ENCODE measurements at regions not wholly inside any gene's neighbourhood (a gene's known extent, or its start where the extent isn't known, plus 50 kb on each side); places are given as distances from the start of the nearest gene placed in this dataset. TPM values are rescaled to one million over a fixed set of nuclear protein-coding genes. Genes with fewer than 3 reads are reported as not detected.

DNA sequence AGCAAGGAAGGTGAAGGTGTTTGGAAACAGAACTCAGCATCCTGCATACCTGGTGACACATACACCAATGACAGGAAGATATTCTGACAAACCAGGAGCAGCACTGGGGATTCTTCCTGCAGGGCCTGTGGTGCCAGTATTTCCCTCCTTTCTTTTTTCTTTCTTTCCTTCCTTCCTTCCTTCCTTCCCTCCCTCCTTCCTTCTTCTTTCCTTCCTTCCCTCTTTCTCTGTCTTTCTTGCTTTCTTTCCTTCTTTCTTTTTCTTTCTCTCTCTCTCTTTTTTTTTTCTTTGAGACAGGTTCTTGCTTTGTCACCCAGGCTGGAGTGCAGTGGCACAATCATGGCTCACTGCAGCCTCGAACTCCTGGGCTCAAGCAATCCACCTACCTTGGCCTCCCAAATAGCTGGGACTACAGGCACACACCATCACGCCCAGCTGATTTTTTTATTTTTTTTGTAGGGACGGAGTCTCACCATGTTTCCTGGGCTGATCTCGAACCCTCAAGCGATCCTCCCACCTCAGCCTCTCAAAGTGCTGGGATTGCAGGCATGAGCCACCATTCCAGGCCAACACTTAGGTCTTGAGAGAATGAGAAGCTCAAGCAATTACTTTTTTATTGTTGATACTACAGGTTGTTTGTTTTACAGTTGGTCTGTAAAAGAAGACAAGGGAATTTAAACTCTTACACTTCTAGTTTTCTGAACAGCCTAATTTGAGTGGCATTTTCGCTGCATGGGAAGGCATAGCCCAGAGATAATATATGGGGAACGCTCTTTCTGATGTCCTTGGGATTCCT, 54.7 kb upstream of the GATA6 start:
- DNase-seq (ENCODE audit: low spot score) (no peak), ATAC-seq (ENCODE audit: low FRiP score) (no peak)
- TF ChIP-seq CTCF (IDR thresholded peaks at IDR 0.05), result no peak

DNA sequence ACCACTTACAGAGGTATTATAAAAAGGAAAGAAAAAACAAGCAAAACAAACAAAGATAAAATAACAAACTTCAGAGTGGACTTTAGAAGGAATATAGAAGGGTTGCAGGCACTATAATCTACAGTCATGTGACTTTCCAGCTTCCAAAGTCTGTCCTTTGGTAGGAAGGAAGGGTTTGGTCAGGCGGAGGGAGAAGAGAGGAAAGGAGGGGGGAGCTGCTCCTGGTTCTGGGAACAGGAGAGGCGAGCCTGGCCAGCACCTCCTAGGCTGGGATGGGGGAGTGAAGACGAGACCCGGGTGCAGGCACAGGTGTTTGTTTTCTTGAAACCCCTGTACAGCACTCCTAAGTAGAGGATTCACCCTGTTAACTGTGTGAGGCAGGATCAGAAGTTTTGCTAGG, 53.8 kb upstream of the GATA6 start:
- TF ChIP-seq CTCF (IDR thresholded peaks at IDR 0.05), result no peak
- ATAC-seq (ENCODE audit: low FRiP score), result no peak

More for the DNA sequence above, 53.8 kb upstream of the GATA6 start:
- DNase-seq (ENCODE audit: low spot score), result no peak

Small RNAs in the stretch of these regions (small RNA-seq; reads per million reads assigned to genes)
- gene RNA5SP451, result not detected
